ENCODE measurements at regions not wholly inside any gene's neighbourhood (a gene's known extent, or its start where the extent isn't known, plus 50 kb on each side); places are given as distances from the start of the nearest gene placed in this dataset.

DNA sequence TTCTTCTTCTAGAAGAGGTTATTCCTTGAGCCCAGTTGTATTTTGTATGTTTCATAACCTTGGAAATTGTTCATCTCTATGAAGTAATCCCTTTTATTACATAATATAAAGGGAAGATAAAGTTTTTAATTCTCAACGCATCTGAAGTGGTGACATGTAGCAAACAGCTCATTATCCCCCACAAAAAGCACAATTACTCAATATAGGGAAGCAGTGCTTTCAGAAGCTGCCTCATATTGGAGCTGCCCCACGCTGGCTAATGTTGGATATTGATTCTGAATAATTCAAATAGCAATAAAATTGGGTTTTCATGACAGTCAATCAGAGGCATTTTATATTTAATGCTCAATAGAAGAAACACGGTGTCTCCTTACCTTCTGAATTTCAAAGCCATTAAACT, 604.3 kb upstream of the RBFOX1 start:
- TF ChIP-seq POLR2A (IDR thresholded peaks at IDR 0.05) = no peak
- TF ChIP-seq, protein P1, sequence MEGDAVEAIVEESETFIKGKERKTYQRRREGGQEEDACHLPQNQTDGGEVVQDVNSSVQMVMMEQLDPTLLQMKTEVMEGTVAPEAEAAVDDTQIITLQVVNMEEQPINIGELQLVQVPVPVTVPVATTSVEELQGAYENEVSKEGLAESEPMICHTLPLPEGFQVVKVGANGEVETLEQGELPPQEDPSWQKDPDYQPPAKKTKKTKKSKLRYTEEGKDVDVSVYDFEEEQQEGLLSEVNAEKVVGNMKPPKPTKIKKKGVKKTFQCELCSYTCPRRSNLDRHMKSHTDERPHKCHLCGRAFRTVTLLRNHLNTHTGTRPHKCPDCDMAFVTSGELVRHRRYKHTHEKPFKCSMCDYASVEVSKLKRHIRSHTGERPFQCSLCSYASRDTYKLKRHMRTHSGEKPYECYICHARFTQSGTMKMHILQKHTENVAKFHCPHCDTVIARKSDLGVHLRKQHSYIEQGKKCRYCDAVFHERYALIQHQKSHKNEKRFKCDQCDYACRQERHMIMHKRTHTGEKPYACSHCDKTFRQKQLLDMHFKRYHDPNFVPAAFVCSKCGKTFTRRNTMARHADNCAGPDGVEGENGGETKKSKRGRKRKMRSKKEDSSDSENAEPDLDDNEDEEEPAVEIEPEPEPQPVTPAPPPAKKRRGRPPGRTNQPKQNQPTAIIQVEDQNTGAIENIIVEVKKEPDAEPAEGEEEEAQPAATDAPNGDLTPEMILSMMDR (IDR thresholded peaks at IDR 0.05 in 4 of 5, conservative IDR thresholded peaks at IDR 0.05 in 1 of 5) = no peak
